ENCODE measurements at regions not wholly inside any gene's neighbourhood (a gene's known extent, or its start where the extent isn't known, plus 50 kb on each side); places are given as distances from the start of the nearest gene placed in this dataset.

DNA sequence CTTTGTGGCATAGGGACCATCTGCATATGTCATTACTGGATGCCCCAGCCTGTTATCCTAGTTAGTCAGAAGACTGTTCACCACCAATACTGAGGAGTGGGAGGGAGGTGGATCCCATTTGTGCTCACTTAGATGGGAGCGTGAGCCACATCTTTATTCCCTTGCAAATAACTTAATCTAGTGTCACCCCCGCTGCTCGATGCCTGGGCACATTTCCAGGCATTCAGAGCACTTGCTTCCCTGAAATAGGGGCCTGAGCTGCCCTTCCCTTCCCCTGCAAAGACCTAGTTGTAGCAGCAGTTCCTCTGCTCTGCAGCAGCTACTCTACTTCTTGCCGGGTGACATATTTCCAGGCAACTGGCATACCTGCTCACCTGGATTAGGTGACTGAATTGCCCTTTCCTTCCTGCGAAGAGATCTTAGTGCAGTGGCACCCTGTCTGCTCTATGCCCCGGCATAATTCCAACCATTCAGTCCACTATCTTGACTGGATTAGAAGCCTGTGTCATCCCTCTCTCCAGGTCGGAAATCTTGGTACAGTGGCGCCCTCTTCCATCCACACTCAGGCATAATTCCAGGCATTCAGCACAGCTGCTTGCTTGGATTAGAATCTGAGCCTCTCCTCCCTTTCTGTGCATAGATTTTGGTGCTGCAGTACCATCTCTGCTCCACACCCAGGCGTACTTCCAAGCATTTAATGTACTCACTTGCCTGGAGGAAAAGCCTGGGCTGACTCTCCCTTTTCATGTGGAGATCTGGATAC, 1389.1 kb upstream of the TMEFF2 start:
- no TSS peak for BruUV-seq (replicated peaks)
- Histone ChIP-seq H3F3A (ENCODE audit: insufficient read depth, low read depth) (no peaks in the 10 kb centered on the region), H3K79me2 (ENCODE audit: low read depth) (no peaks in the 10 kb centered on the region), H3K27ac (no peak overlapping the region), H3K4me1 (replicated peaks; ENCODE audit: insufficient read depth) (no peaks in the 10 kb centered on the region), H3K4me2 (no peak overlapping the region), H3K27me3 (ENCODE audit: insufficient read depth, low read depth) (no peaks in the 10 kb centered on the region), H4K20me1 (ENCODE audit: insufficient read depth) (no peaks in the 10 kb centered on the region), H3K4me3 (no peak overlapping the region), H3K36me3 (ENCODE audit: low read depth) (no peaks in the 10 kb centered on the region), H2AFZ (no peak overlapping the region), H3K9me2 (ENCODE audit: insufficient read depth) (no peaks in the 10 kb centered on the region), H3K9me3 (ENCODE audit: insufficient read depth, low read depth) (no peaks in the 10 kb centered on the region)
- DNase-seq, result no peak
- TF ChIP-seq, protein P1, sequence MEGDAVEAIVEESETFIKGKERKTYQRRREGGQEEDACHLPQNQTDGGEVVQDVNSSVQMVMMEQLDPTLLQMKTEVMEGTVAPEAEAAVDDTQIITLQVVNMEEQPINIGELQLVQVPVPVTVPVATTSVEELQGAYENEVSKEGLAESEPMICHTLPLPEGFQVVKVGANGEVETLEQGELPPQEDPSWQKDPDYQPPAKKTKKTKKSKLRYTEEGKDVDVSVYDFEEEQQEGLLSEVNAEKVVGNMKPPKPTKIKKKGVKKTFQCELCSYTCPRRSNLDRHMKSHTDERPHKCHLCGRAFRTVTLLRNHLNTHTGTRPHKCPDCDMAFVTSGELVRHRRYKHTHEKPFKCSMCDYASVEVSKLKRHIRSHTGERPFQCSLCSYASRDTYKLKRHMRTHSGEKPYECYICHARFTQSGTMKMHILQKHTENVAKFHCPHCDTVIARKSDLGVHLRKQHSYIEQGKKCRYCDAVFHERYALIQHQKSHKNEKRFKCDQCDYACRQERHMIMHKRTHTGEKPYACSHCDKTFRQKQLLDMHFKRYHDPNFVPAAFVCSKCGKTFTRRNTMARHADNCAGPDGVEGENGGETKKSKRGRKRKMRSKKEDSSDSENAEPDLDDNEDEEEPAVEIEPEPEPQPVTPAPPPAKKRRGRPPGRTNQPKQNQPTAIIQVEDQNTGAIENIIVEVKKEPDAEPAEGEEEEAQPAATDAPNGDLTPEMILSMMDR (conservative IDR thresholded peaks at IDR 0.05), result no peak
- TF ChIP-seq EZH2 (IDR thresholded peaks at IDR 0.05; ENCODE audit: low read depth), result no peak
- CTCF ChIA-PET, result no interaction called here
- POLR2A ChIA-PET (ENCODE audit: unreplicated experiment), result no interaction called here
- intact Hi-C loops (cut with micrococcal nuclease; ENCODE audit: unreplicated experiment), result no loop called here

DNA sequence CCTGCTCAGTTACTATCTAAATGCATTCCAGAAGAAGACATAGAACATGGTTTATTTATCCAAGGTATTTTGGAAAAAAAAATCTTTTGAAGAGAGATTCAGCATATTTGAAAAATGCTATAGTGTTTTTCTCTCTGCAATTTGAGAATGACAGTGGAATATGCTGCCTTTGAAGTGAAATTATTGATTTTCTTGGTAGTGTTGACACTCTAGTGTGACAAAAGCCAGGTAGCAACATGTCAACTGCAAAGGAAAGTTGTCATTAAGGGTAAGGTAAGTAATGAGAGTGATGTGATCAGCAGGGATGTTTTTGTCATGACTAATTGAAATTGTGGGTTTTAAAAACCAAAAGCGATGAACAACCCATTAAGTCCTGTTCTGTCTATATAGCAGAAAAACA, 1387.1 kb upstream of the TMEFF2 start:
- POLR2A ChIA-PET (ENCODE audit: unreplicated experiment), result no interaction called here
- intact Hi-C loops (cut with micrococcal nuclease; ENCODE audit: unreplicated experiment), result no loop called here
- BruUV-seq (replicated peaks), result no TSS peak
- Histone ChIP-seq H3K4me3 (no peak overlapping the region), H3K27ac (no peak overlapping the region), H4K20me1 (ENCODE audit: insufficient read depth) (no peaks in the 10 kb centered on the region), H3K27me3 (ENCODE audit: insufficient read depth, low read depth) (no peaks in the 10 kb centered on the region), H3K79me2 (ENCODE audit: low read depth) (no peaks in the 10 kb centered on the region), H3K9me3 (ENCODE audit: insufficient read depth, low read depth) (no peaks in the 10 kb centered on the region), H3K9me2 (ENCODE audit: insufficient read depth) (no peaks in the 10 kb centered on the region), H3F3A (ENCODE audit: insufficient read depth, low read depth) (no peaks in the 10 kb centered on the region), H3K4me2 (no peak overlapping the region), H3K4me1 (replicated peaks; ENCODE audit: insufficient read depth) (no peaks in the 10 kb centered on the region), H2AFZ (no peak overlapping the region), H3K36me3 (ENCODE audit: low read depth) (no peaks in the 10 kb centered on the region)
- TF ChIP-seq, protein P1 (conservative IDR thresholded peaks at IDR 0.05), result no peak
- no peak for TF ChIP-seq EZH2 (IDR thresholded peaks at IDR 0.05; ENCODE audit: low read depth)
- no peak for DNase-seq
- CTCF ChIA-PET, result no interaction called here

DNA sequence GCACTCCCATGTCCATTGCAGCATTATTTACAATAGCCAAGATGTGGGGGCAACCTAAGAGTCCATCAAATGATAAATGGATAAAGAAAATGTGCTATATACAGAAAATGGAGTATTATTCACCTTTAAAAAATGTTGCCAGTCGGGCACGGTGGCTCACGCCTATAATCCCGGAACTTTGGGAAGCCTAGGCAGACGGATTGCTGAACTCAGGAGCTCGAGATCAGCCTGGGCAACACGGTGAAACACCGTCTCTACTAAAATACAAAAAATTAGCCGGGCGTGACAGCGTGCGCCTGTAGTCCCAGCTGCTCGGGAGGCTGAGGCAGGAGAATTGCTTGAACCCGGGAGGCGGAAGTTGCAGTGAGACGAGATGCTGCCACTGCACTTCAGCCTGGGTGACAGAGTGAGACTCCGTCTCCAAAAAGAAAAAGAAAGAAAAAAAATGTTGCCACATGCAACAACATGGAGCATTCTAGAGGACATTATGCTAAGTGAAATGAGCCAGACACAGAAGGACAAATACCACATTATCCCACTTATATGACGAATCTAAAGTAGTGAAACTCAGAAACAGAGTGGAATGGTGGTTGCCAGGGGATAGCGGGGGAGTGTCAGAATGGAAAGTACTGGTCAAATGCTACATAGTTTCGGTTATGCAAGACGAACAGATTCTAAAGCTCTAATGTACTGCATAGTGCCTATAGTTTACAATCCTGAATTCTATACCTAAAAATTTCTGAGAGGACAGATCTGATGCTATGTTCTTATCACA, 1385.6 kb upstream of the TMEFF2 start:
- no peaks in the 10 kb centered on the region for H3K79me2 ChIP-seq (ENCODE audit: low read depth)
- intact Hi-C loops (cut with micrococcal nuclease; ENCODE audit: unreplicated experiment), result no loop called here
- no peak overlapping the region for H3K27ac ChIP-seq
- TF ChIP-seq EZH2 (IDR thresholded peaks at IDR 0.05; ENCODE audit: low read depth), result no peak
- TF ChIP-seq, protein P1 (conservative IDR thresholded peaks at IDR 0.05), result no peak
- H2AFZ ChIP-seq, result no peak overlapping the region
- H4K20me1 ChIP-seq (ENCODE audit: insufficient read depth), result no peaks in the 10 kb centered on the region
- H3K9me3 ChIP-seq (ENCODE audit: insufficient read depth, low read depth), result no peaks in the 10 kb centered on the region
- no peak overlapping the region for H3K4me2 ChIP-seq
- no TSS peak for BruUV-seq (replicated peaks)
- ChIA-PET CTCF (no interaction called here), POLR2A (ENCODE audit: unreplicated experiment) (no interaction called here)
- no peaks in the 10 kb centered on the region for H3F3A ChIP-seq (ENCODE audit: insufficient read depth, low read depth)
- no peaks in the 10 kb centered on the region for H3K9me2 ChIP-seq (ENCODE audit: insufficient read depth)
- no peak for DNase-seq
- H3K36me3 ChIP-seq (ENCODE audit: low read depth), result no peaks in the 10 kb centered on the region
- no peak overlapping the region for H3K4me3 ChIP-seq
- H3K4me1 ChIP-seq (replicated peaks; ENCODE audit: insufficient read depth), result no peaks in the 10 kb centered on the region
- no peaks in the 10 kb centered on the region for H3K27me3 ChIP-seq (ENCODE audit: insufficient read depth, low read depth)

Measured in PC-9 (cell line).